ENCODE measurements at regions not wholly inside any gene's neighbourhood (a gene's known extent, or its start where the extent isn't known, plus 50 kb on each side); places are given as distances from the start of the nearest gene placed in this dataset.

- intact Hi-C loops (cut with DNase I) = no loop called here
- no peak for DNase-seq
- no peak for ATAC-seq
- Histone ChIP-seq H3K4me1 (no peaks in the 10 kb centered on the region), H3K9me3 (peaks cover 0 to 2% of the 10 kb centered on the region in 2 donors), H3K4me3 (no peak overlapping the region), H3K27me3 (no peaks in the 10 kb centered on the region), H3K27ac (no peak overlapping the region), H3K36me3 (no peaks in the 10 kb centered on the region)
- no peak for TF ChIP-seq CTCF (IDR thresholded peaks at IDR 0.05)
Observed at GRCh38 chr3:55413236-55413635, 73.9 kb downstream of the WNT5A start.

GRCh38 chr3:55412545-55412944 is 74.6 kb downstream of the WNT5A start:
- H3K4me1 ChIP-seq = no peaks in the 10 kb centered on the region
- TF ChIP-seq CTCF (IDR thresholded peaks at IDR 0.05) = no peak
- no peak for DNase-seq
- ATAC-seq = no peak
- intact Hi-C loops (cut with DNase I) = no loop called here
- no peaks in the 10 kb centered on the region for H3K27me3 ChIP-seq
- peaks cover 0 to 2% of the 10 kb centered on the region in 2 donors for H3K9me3 ChIP-seq
- no peaks in the 10 kb centered on the region for H3K36me3 ChIP-seq
- H3K27ac ChIP-seq = no peak overlapping the region
- H3K4me3 ChIP-seq = no peak overlapping the region

- H3K4me1 ChIP-seq = no peaks in the 10 kb centered on the region
- no peak overlapping the region for H3K27ac ChIP-seq
- DNase-seq = no peak
- H3K4me3 ChIP-seq = no peak overlapping the region
- H3K9me3 ChIP-seq = peaks cover 0 to 17% of the 10 kb centered on the region in 2 donors
- no peaks in the 10 kb centered on the region for H3K36me3 ChIP-seq
- no peak for TF ChIP-seq CTCF (IDR thresholded peaks at IDR 0.05)
- intact Hi-C loops (cut with DNase I) = no loop called here
- H3K27me3 ChIP-seq = no peaks in the 10 kb centered on the region
- no peak for ATAC-seq
Observed at GRCh38 chr3:55409806-55410205, 77.3 kb downstream of the WNT5A start.

GRCh38 chr3:55408193-55408826 is 78.8 kb downstream of the WNT5A start:
- H3K36me3 ChIP-seq = no peaks in the 10 kb centered on the region
- no peak overlapping the region for H3K4me3 ChIP-seq
- H3K9me3 ChIP-seq = peaks cover 0 to 17% of the 10 kb centered on the region in 2 donors
- no peak for ATAC-seq
- intact Hi-C loops (cut with DNase I) = no loop called here
- H3K27me3 ChIP-seq = no peaks in the 10 kb centered on the region
- no peak overlapping the region for H3K27ac ChIP-seq
- H3K4me1 ChIP-seq = no peaks in the 10 kb centered on the region
- TF ChIP-seq CTCF (IDR thresholded peaks at IDR 0.05) = no peak
- no peak for DNase-seq

GRCh38 chr3:55407426-55407820 is 79.7 kb downstream of the WNT5A start:
- H3K27ac ChIP-seq = no peak overlapping the region
- ATAC-seq = no peak
- no peaks in the 10 kb centered on the region for H3K36me3 ChIP-seq
- no peaks in the 10 kb centered on the region for H3K27me3 ChIP-seq
- H3K4me3 ChIP-seq = no peak overlapping the region
- H3K9me3 ChIP-seq = peaks cover 0 to 15% of the 10 kb centered on the region in 2 donors
- no peak for TF ChIP-seq CTCF (IDR thresholded peaks at IDR 0.05)
- intact Hi-C loops (cut with DNase I) = no loop called here
- H3K4me1 ChIP-seq = no peaks in the 10 kb centered on the region
- no peak for DNase-seq
